ENCODE measurements at regions not wholly inside any gene's neighbourhood (a gene's known extent, or its start where the extent isn't known, plus 50 kb on each side); places are given as distances from the start of the nearest gene placed in this dataset.

- peaks cover 22% of the 10 kb centered on the region for H3K27me3 ChIP-seq (replicated peaks; ENCODE audit: control insufficient read depth, insufficient read depth, low read length)
These were observed 142.4 kb downstream of the URI1 start for GRCh38 chr19:30084390-30084819.

GRCh38 chr19:30085394-30085793, 143.4 kb downstream of the URI1 start:
- Histone ChIP-seq H3K9ac (ENCODE audit: low read length) (no peak overlapping the region), H3K4me1 (ENCODE audit: control insufficient read depth, insufficient read depth, low read length) (no peaks in the 10 kb centered on the region), H3K36me3 (ENCODE audit: control insufficient read depth, insufficient read depth, low read length, severe bottlenecking) (no peaks in the 10 kb centered on the region), H3K4me3 (ENCODE audit: low read length) (no peak overlapping the region), H3K27me3 (replicated peaks; ENCODE audit: control insufficient read depth, insufficient read depth, low read length) (peaks cover 22% of the 10 kb centered on the region), H3K9me3 (ENCODE audit: control insufficient read depth, low read length) (no peaks in the 10 kb centered on the region)
- DNase-seq (ENCODE audit: low read depth): no peak

More at GRCh38 chr19:30084390-30084819, 142.4 kb downstream of the URI1 start:
- H3K4me1 ChIP-seq (ENCODE audit: control insufficient read depth, insufficient read depth, low read length): no peaks in the 10 kb centered on the region
- no peak overlapping the region for H3K9ac ChIP-seq (ENCODE audit: low read length)
- no peak for DNase-seq (ENCODE audit: low read depth)
- H3K9me3 ChIP-seq (ENCODE audit: control insufficient read depth, low read length): peaks cover 3% of the 10 kb centered on the region
- H3K36me3 ChIP-seq (ENCODE audit: control insufficient read depth, insufficient read depth, low read length, severe bottlenecking): no peaks in the 10 kb centered on the region
- H3K4me3 ChIP-seq (ENCODE audit: low read length): no peak overlapping the region

GRCh38 chr19:30086220-30086619, 144.2 kb downstream of the URI1 start:
- H3K36me3 ChIP-seq (ENCODE audit: control insufficient read depth, insufficient read depth, low read length, severe bottlenecking): no peaks in the 10 kb centered on the region
- no peak overlapping the region for H3K4me3 ChIP-seq (ENCODE audit: low read length)
- no peak for DNase-seq (ENCODE audit: low read depth)
- H3K9me3 ChIP-seq (ENCODE audit: control insufficient read depth, low read length): no peaks in the 10 kb centered on the region
- H3K27me3 ChIP-seq (replicated peaks; ENCODE audit: control insufficient read depth, insufficient read depth, low read length): peaks cover 22% of the 10 kb centered on the region
- H3K9ac ChIP-seq (ENCODE audit: low read length): no peak overlapping the region
- H3K4me1 ChIP-seq (ENCODE audit: control insufficient read depth, insufficient read depth, low read length): no peaks in the 10 kb centered on the region

GRCh38 chr19:30086916-30087315, 144.9 kb downstream of the URI1 start:
- Histone ChIP-seq H3K27me3 (replicated peaks; ENCODE audit: control insufficient read depth, insufficient read depth, low read length) (peaks cover 17% of the 10 kb centered on the region), H3K9me3 (ENCODE audit: control insufficient read depth, low read length) (no peaks in the 10 kb centered on the region), H3K36me3 (ENCODE audit: control insufficient read depth, insufficient read depth, low read length, severe bottlenecking) (no peaks in the 10 kb centered on the region), H3K4me3 (ENCODE audit: low read length) (no peak overlapping the region), H3K4me1 (ENCODE audit: control insufficient read depth, insufficient read depth, low read length) (no peaks in the 10 kb centered on the region), H3K9ac (ENCODE audit: low read length) (no peak overlapping the region)
- no peak for DNase-seq (ENCODE audit: low read depth)

- Histone ChIP-seq H3K4me3 (ENCODE audit: low read length) (no peak overlapping the region), H3K9me3 (ENCODE audit: control insufficient read depth, low read length) (no peaks in the 10 kb centered on the region), H3K27me3 (replicated peaks; ENCODE audit: control insufficient read depth, insufficient read depth, low read length) (peaks cover 12% of the 10 kb centered on the region), H3K4me1 (ENCODE audit: control insufficient read depth, insufficient read depth, low read length) (no peaks in the 10 kb centered on the region), H3K9ac (ENCODE audit: low read length) (no peak overlapping the region), H3K36me3 (ENCODE audit: control insufficient read depth, insufficient read depth, low read length, severe bottlenecking) (no peaks in the 10 kb centered on the region)
- DNase-seq (ENCODE audit: low read depth): no peak
These were observed 145.5 kb downstream of the URI1 start for GRCh38 chr19:30087381-30088138.

GRCh38 chr19:30088567-30088966, 146.5 kb downstream of the URI1 start:
- no peaks in the 10 kb centered on the region for H3K9me3 ChIP-seq (ENCODE audit: control insufficient read depth, low read length)
- no peak overlapping the region for H3K4me3 ChIP-seq (ENCODE audit: low read length)
- no peak overlapping the region for H3K9ac ChIP-seq (ENCODE audit: low read length)
- peaks cover 12% of the 10 kb centered on the region for H3K27me3 ChIP-seq (replicated peaks; ENCODE audit: control insufficient read depth, insufficient read depth, low read length)
- H3K36me3 ChIP-seq (ENCODE audit: control insufficient read depth, insufficient read depth, low read length, severe bottlenecking): no peaks in the 10 kb centered on the region
- no peaks in the 10 kb centered on the region for H3K4me1 ChIP-seq (ENCODE audit: control insufficient read depth, insufficient read depth, low read length)
- DNase-seq (ENCODE audit: low read depth): no peak

- no peak for DNase-seq (ENCODE audit: low read depth)
- no peaks in the 10 kb centered on the region for H3K4me1 ChIP-seq (ENCODE audit: control insufficient read depth, insufficient read depth, low read length)
- H3K27me3 ChIP-seq (replicated peaks; ENCODE audit: control insufficient read depth, insufficient read depth, low read length): peaks cover 12% of the 10 kb centered on the region
- no peaks in the 10 kb centered on the region for H3K36me3 ChIP-seq (ENCODE audit: control insufficient read depth, insufficient read depth, low read length, severe bottlenecking)
- no peak overlapping the region for H3K9ac ChIP-seq (ENCODE audit: low read length)
- H3K9me3 ChIP-seq (ENCODE audit: control insufficient read depth, low read length): no peaks in the 10 kb centered on the region
- H3K4me3 ChIP-seq (ENCODE audit: low read length): no peak overlapping the region
These were observed 147.1 kb downstream of the URI1 start for GRCh38 chr19:30089086-30089665.

- Histone ChIP-seq H3K27me3 (replicated peaks; ENCODE audit: control insufficient read depth, insufficient read depth, low read length) (peaks cover 9% of the 10 kb centered on the region), H3K36me3 (ENCODE audit: control insufficient read depth, insufficient read depth, low read length, severe bottlenecking) (no peaks in the 10 kb centered on the region), H3K4me3 (ENCODE audit: low read length) (no peak overlapping the region), H3K4me1 (ENCODE audit: control insufficient read depth, insufficient read depth, low read length) (no peaks in the 10 kb centered on the region), H3K9ac (ENCODE audit: low read length) (no peak overlapping the region), H3K9me3 (ENCODE audit: control insufficient read depth, low read length) (no peaks in the 10 kb centered on the region)
- DNase-seq (ENCODE audit: low read depth): no peak
These were observed 148.4 kb downstream of the URI1 start for GRCh38 chr19:30090476-30090875.

- Histone ChIP-seq H3K4me3 (ENCODE audit: low read length) (no peak overlapping the region), H3K9me3 (ENCODE audit: control insufficient read depth, low read length) (no peaks in the 10 kb centered on the region)
- DNase-seq (ENCODE audit: low read depth): no peak
These were observed 148.9 kb downstream of the URI1 start for GRCh38 chr19:30090963-30091362.

GRCh38 chr19:30091456-30091855, 149.4 kb downstream of the URI1 start:
- Histone ChIP-seq H3K9me3 (ENCODE audit: control insufficient read depth, low read length) (no peaks in the 10 kb centered on the region), H3K4me3 (ENCODE audit: low read length) (no peak overlapping the region), H3K27me3 (replicated peaks; ENCODE audit: control insufficient read depth, insufficient read depth, low read length) (peaks cover 9% of the 10 kb centered on the region), H3K4me1 (ENCODE audit: control insufficient read depth, insufficient read depth, low read length) (no peaks in the 10 kb centered on the region), H3K36me3 (ENCODE audit: control insufficient read depth, insufficient read depth, low read length, severe bottlenecking) (no peaks in the 10 kb centered on the region), H3K9ac (ENCODE audit: low read length) (no peak overlapping the region)
- DNase-seq (ENCODE audit: low read depth): no peak

More at GRCh38 chr19:30090963-30091362, 148.9 kb downstream of the URI1 start:
- Histone ChIP-seq H3K36me3 (ENCODE audit: control insufficient read depth, insufficient read depth, low read length, severe bottlenecking) (no peaks in the 10 kb centered on the region), H3K4me1 (ENCODE audit: control insufficient read depth, insufficient read depth, low read length) (no peaks in the 10 kb centered on the region), H3K9ac (ENCODE audit: low read length) (no peak overlapping the region), H3K27me3 (replicated peaks; ENCODE audit: control insufficient read depth, insufficient read depth, low read length) (peaks cover 9% of the 10 kb centered on the region)

- H3K36me3 ChIP-seq (ENCODE audit: control insufficient read depth, insufficient read depth, low read length, severe bottlenecking): no peaks in the 10 kb centered on the region
- no peaks in the 10 kb centered on the region for H3K9me3 ChIP-seq (ENCODE audit: control insufficient read depth, low read length)
- H3K4me3 ChIP-seq (ENCODE audit: low read length): no peak overlapping the region
- H3K27me3 ChIP-seq (replicated peaks; ENCODE audit: control insufficient read depth, insufficient read depth, low read length): peaks cover 9% of the 10 kb centered on the region
- DNase-seq (ENCODE audit: low read depth): no peak
- no peak overlapping the region for H3K9ac ChIP-seq (ENCODE audit: low read length)
- no peaks in the 10 kb centered on the region for H3K4me1 ChIP-seq (ENCODE audit: control insufficient read depth, insufficient read depth, low read length)
These were observed 149.8 kb downstream of the URI1 start for GRCh38 chr19:30091856-30092255.

Measured in adipocyte (in vitro differentiated cells).